H1 (cell line): ENCODE measurements at regions not wholly inside any gene's neighbourhood (a gene's known extent, or its start where the extent isn't known, plus 50 kb on each side); places are given as distances from the start of the nearest gene placed in this dataset.

Experiments
- CTCF ChIA-PET: fragments of 300-600 bp; sonication (Branson Sonifier 250); formaldehyde crosslinking; loops from one replicate; lab custom pipeline; 2021; ENCODE audit not compliant: partially characterized antibody; lab: Charles Lee
- POLR2A ChIA-PET: fragments of 300-600 bp; sonication (Branson Sonifier 250); formaldehyde crosslinking; loops from one replicate; lab custom pipeline; 2021; ENCODE audit warnings: inconsistent platforms; ENCODE audit not compliant: partially characterized antibody; lab: Charles Lee
- DNase-seq, 2 experiments: peaks; one replicate each; pipeline versions ENCODE4 v3.0.0 to v3.0.0-alpha.2; 2010 to 2022; ENCODE audit warnings: low spot score in 2 of 2, low read depth in 1 of 2, mixed read lengths in 1 of 2
- FAIRE-seq: peaks from 2 replicates; lab custom pipeline; 2011; peaks lifted over from hg19 to GRCh38; lab: Jason Lieb, UNC
- H2AFZ ChIP-seq: 2 replicates; pipeline ENCODE4 v1.8.1; 2012; ENCODE audit warnings: low read length, inconsistent platforms
- H2AK5ac ChIP-seq: 2 replicates; pipeline ENCODE4 v1.6.1; 2013; ENCODE audit warnings: low read depth, low read length
- H2BK120ac ChIP-seq: replicated peaks from 2 replicates; pipeline ENCODE3; 2013; ENCODE audit warnings: low read depth, low read length, inconsistent platforms
- H2BK12ac ChIP-seq: 2 replicates; pipeline ENCODE4 v1.6.1; 2013; ENCODE audit warnings: low read depth, low read length
- H2BK15ac ChIP-seq: 2 replicates; pipeline ENCODE4 v1.6.1; 2013; ENCODE audit warnings: low read length
- H2BK20ac ChIP-seq: 2 replicates; pipeline ENCODE4 v1.6.1; 2013; ENCODE audit warnings: low read length
- H2BK5ac ChIP-seq: 2 replicates; pipeline ENCODE4 v1.6.1; 2013; ENCODE audit warnings: low read depth, low read length
- H3K14ac ChIP-seq: 2 replicates; pipeline ENCODE4 v1.6.1; 2013; ENCODE audit warnings: inconsistent platforms; ENCODE audit not compliant: insufficient read length
- H3K18ac ChIP-seq: 2 replicates; pipeline ENCODE4 v1.6.1; 2013; ENCODE audit warnings: low read length; ENCODE audit errors: extremely low read depth
- H3K23ac ChIP-seq: 2 replicates; pipeline ENCODE4 v1.6.1; 2013; ENCODE audit warnings: inconsistent platforms; ENCODE audit not compliant: insufficient read length
- H3K23me2 ChIP-seq: 2 replicates; pipeline ENCODE4 v1.6.1; 2013; ENCODE audit warnings: low read depth, low read length
- H3K27ac ChIP-seq: 2 replicates; pipeline ENCODE4 v1.6.1; 2011; ENCODE audit warnings: low read depth, low read length, inconsistent platforms
- H3K27me3 ChIP-seq, 4 experiments: replicated peaks in 1 of 4; 1 replicate in 1 of 4; 2 replicates in 3 of 4; pipeline versions ENCODE4 v1.6.1 to v1.8.1; 2011 to 2013; ENCODE audit warnings: low read length in 3 of 4, mild to moderate bottlenecking in 3 of 4, inconsistent platforms in 2 of 4, mixed read lengths in 2 of 4, moderate library complexity in 1 of 4; ENCODE audit not compliant: control insufficient read depth in 3 of 4, insufficient read depth in 3 of 4; ENCODE audit errors: extremely low read depth in 1 of 4
- H3K36me3 ChIP-seq, 4 experiments: 2 replicates each; pipeline versions ENCODE4 v1.6.1 to v1.8.1; 2011 to 2013; ENCODE audit warnings: mild to moderate bottlenecking in 4 of 4, low read length in 3 of 4, moderate library complexity in 2 of 4, control low read depth in 1 of 4, inconsistent platforms in 1 of 4; ENCODE audit not compliant: insufficient read depth in 4 of 4, control insufficient read depth in 2 of 4
- H3K4ac ChIP-seq: replicated peaks from 2 replicates; pipeline ENCODE3; 2013; ENCODE audit warnings: low read length, low read depth, mixed read lengths, inconsistent platforms; ENCODE audit not compliant: insufficient read length
- H3K4me1 ChIP-seq, 4 experiments: replicated peaks in 1 of 4; 1 replicate in 1 of 4; 2 replicates in 3 of 4; pipeline versions ENCODE4 v1.6.1 to v1.8.1; 2011 to 2013; ENCODE audit warnings: low read length in 3 of 4, inconsistent platforms in 2 of 4, mixed read lengths in 1 of 4; ENCODE audit not compliant: insufficient read depth in 4 of 4, control insufficient read depth in 3 of 4
- H3K4me2 ChIP-seq, 2 experiments: 2 replicates each; pipeline versions ENCODE4 v1.6.1 to v1.8.1; 2011 to 2013; ENCODE audit warnings: low read depth in 2 of 2, low read length in 2 of 2, control low read depth in 1 of 2, inconsistent platforms in 1 of 2, mild to moderate bottlenecking in 1 of 2; ENCODE audit not compliant: insufficient read depth in 1 of 2
- H3K4me3 ChIP-seq, 4 experiments: fragments of 200-600, 300-600 bp in 1 of 4; sonication (generic), shearing (Covaris generic), sonication (Bioruptor Twin) in 1 of 4; 2 replicates each; pipeline versions ENCODE4 v1.5.1 to v1.8.1; 2011 to 2016; ENCODE audit warnings: low read length in 4 of 4, low read depth in 3 of 4, control low read depth in 2 of 4, inconsistent platforms in 2 of 4, mild to moderate bottlenecking in 2 of 4, mixed read lengths in 1 of 4, moderate library complexity in 1 of 4; ENCODE audit not compliant: insufficient read depth in 2 of 4; ENCODE audit errors: extremely low read depth in 1 of 4
- H3K56ac ChIP-seq: replicated peaks from 2 replicates; pipeline ENCODE3; 2013; ENCODE audit warnings: low read depth, mild to moderate bottlenecking, mixed read lengths, low read length, inconsistent platforms; ENCODE audit not compliant: insufficient read length
- H3K79me1 ChIP-seq: 2 replicates; pipeline ENCODE4 v1.6.1; 2013; ENCODE audit warnings: low read depth, low read length, control low read depth
- H3K79me2 ChIP-seq, 2 experiments: 2 replicates each; pipeline versions ENCODE4 v1.6.1 to v1.8.1; 2012 to 2013; ENCODE audit warnings: low read length in 2 of 2, mild to moderate bottlenecking in 2 of 2, inconsistent platforms in 1 of 2; ENCODE audit not compliant: insufficient read depth in 2 of 2, control insufficient read depth in 1 of 2
- H3K9ac ChIP-seq, 4 experiments: replicated peaks in 1 of 4; 1 replicate in 1 of 4; 2 replicates in 3 of 4; pipeline versions ENCODE4 v1.6.1 to v1.8.1; 2011 to 2013; ENCODE audit warnings: low read depth in 3 of 4, low read length in 3 of 4, control low read depth in 2 of 4, mild to moderate bottlenecking in 2 of 4, moderate library complexity in 2 of 4, inconsistent platforms in 1 of 4; ENCODE audit errors: extremely low read depth in 1 of 4
- H3K9me3 ChIP-seq, 2 experiments: 2 replicates each; pipeline versions ENCODE4 v1.6.1 to v1.8.1; 2012 to 2013; ENCODE audit warnings: mild to moderate bottlenecking in 2 of 2, moderate library complexity in 2 of 2, control low read depth in 1 of 2, inconsistent platforms in 1 of 2, low read depth in 1 of 2, low read length in 1 of 2, mixed read lengths in 1 of 2; ENCODE audit not compliant: insufficient read depth in 2 of 2
- H4K20me1 ChIP-seq, 2 experiments: replicated peaks in 1 of 2; 2 replicates each; pipeline versions ENCODE3 to v1.8.1; 2011 to 2013; ENCODE audit warnings: inconsistent platforms in 2 of 2, low read length in 2 of 2, mild to moderate bottlenecking in 1 of 2; ENCODE audit not compliant: insufficient read depth in 2 of 2, control insufficient read depth in 1 of 2
- H4K5ac ChIP-seq: 2 replicates; pipeline ENCODE4 v1.6.1; 2013; ENCODE audit warnings: low read length, low read depth, mixed read lengths, inconsistent platforms; ENCODE audit not compliant: insufficient read length
- H4K8ac ChIP-seq: 2 replicates; pipeline ENCODE4 v1.8.0; 2013; ENCODE audit warnings: mild to moderate bottlenecking, moderate library complexity, low read length, inconsistent platforms; ENCODE audit not compliant: insufficient read depth; ENCODE audit errors: extremely low read depth
- H4K91ac ChIP-seq: replicated peaks from 2 replicates; pipeline ENCODE3; 2013; ENCODE audit warnings: low read length, mixed read lengths, inconsistent platforms; ENCODE audit not compliant: insufficient read length
- BACH1 ChIP-seq: IDR thresholded peaks from 2 replicates; pipeline ENCODE4 v1.6.1; 2012; ENCODE audit warnings: low read length, improper control_type of control experiment
- CEBPB ChIP-seq: IDR thresholded peaks from 2 replicates; pipeline ENCODE4 v1.6.1; 2012; ENCODE audit warnings: low read depth, low read length
- EP300 ChIP-seq, 2 experiments: IDR thresholded peaks; 1 replicate in 1 of 2; 2 replicates in 1 of 2; pipeline ENCODE4 v1.6.1; 2011 to 2012; ENCODE audit warnings: low read depth in 2 of 2, low read length in 2 of 2, mild to moderate bottlenecking in 2 of 2, borderline replicate concordance in 1 of 2, inconsistent platforms in 1 of 2, moderate library complexity in 1 of 2
- GABPA ChIP-seq: IDR thresholded peaks from 2 replicates; pipeline ENCODE4 v1.6.1; 2011; ENCODE audit warnings: mild to moderate bottlenecking, low read length, moderate library complexity, borderline replicate concordance; ENCODE audit not compliant: insufficient read depth
- HDAC2 ChIP-seq, 2 experiments: fragments of 300-600 bp in 1 of 2; sonication (generic) in 1 of 2; IDR thresholded peaks; 2 replicates each; pipeline ENCODE4 v1.6.1; 2011 to 2012; ENCODE audit warnings: low read depth in 2 of 2, low read length in 2 of 2, mild to moderate bottlenecking in 2 of 2, moderate library complexity in 2 of 2, borderline replicate concordance in 1 of 2, inconsistent platforms in 1 of 2
- KDM4A ChIP-seq: IDR thresholded peaks from one replicate; pipeline ENCODE4 v1.7.1; 2012; ENCODE audit warnings: low read depth, mild to moderate bottlenecking, moderate library complexity, low read length, inconsistent platforms; ENCODE audit not compliant: severe bottlenecking
- NANOG ChIP-seq: IDR thresholded peaks from 2 replicates; pipeline ENCODE4 v1.6.1; 2011; ENCODE audit warnings: low read length, low read depth, mild to moderate bottlenecking, inconsistent platforms; ENCODE audit not compliant: insufficient read depth, poor library complexity, severe bottlenecking
- POLR2AphosphoS5 ChIP-seq: IDR thresholded peaks from 2 replicates; pipeline ENCODE4 v1.6.1; 2011; ENCODE audit warnings: low read depth, low read length
- SIX5 ChIP-seq: IDR thresholded peaks from 2 replicates; pipeline ENCODE4 v1.6.1; 2011; ENCODE audit warnings: mild to moderate bottlenecking, low read depth, low read length
- SRF ChIP-seq: IDR thresholded peaks from 2 replicates; pipeline ENCODE4 v1.6.1; 2011; ENCODE audit warnings: mild to moderate bottlenecking, low read depth, low read length, moderate library complexity
- TCF12 ChIP-seq: IDR thresholded peaks from 2 replicates; pipeline ENCODE4 v1.6.1; 2011; ENCODE audit warnings: low read depth, mild to moderate bottlenecking, low read length
- WGBS, 2 experiments: shearing (Covaris generic) in 1 of 2; methylation state at CpG; one replicate each; pipeline versions ENCODE4 v1.1.6 to v1.1.7; 2013 to 2015; ENCODE audit warnings: low lambda C conversion rate in 2 of 2, mixed read lengths in 2 of 2, inconsistent platforms in 1 of 2, low coverage in 1 of 2, missing lambda C conversion rate in 1 of 2; ENCODE audit not compliant: insufficient replicate concordance in 2 of 2, insufficient coverage in 1 of 2, insufficient read length in 1 of 2; ENCODE audit errors: extremely low coverage in 1 of 2, missing lambda C conversion rate in 1 of 2; 5-methylcytosine and 5-hydroxymethylcytosine counted together

- no peak overlapping the region for H4K8ac ChIP-seq
- no peak overlapping the region for H3K9ac ChIP-seq
- H3K9me3 ChIP-seq = no peaks in the 10 kb centered on the region
- no peak for FAIRE-seq
- H3K27me3 ChIP-seq = no peaks in the 10 kb centered on the region
- H3K23ac ChIP-seq = no peak overlapping the region
- no peaks in the 10 kb centered on the region for H3K79me1 ChIP-seq
- H4K5ac ChIP-seq = no peak overlapping the region
- H3K4me1 ChIP-seq = no peaks in the 10 kb centered on the region
- H3K4ac ChIP-seq = no peak overlapping the region
- no peak overlapping the region for H3K4me3 ChIP-seq
- WGBS, 2 experiments = 84% methylated on average over 4 of the region's 4 CpGs; no CpG with 5 or more reads in 1 of the 2 experiments
- no peak overlapping the region for H3K14ac ChIP-seq
- no peak overlapping the region for H2AK5ac ChIP-seq
- no peak overlapping the region for H2BK15ac ChIP-seq
- peak overlapping the region; percentile 60; the same call in 1 of the 2 replicates for H2AFZ ChIP-seq
- no peaks in the 10 kb centered on the region for H3K79me2 ChIP-seq
- no peak overlapping the region for H2BK12ac ChIP-seq
- H2BK120ac ChIP-seq = no peak overlapping the region
- H3K56ac ChIP-seq = no peak overlapping the region
- H3K23me2 ChIP-seq = no peaks in the 10 kb centered on the region
- H3K4me2 ChIP-seq = no peak overlapping the region
- no peak overlapping the region for H3K27ac ChIP-seq
- TF ChIP-seq CEBPB = no peak
- TF ChIP-seq SIX5 = no peak
- TF ChIP-seq EP300 (IDR thresholded peaks at IDR 0.05; ENCODE audit: borderline replicate concordance in 1 of 2, low read depth in 2 of 2, low read length in 2 of 2) = no peak
- no peak for TF ChIP-seq POLR2AphosphoS5
- no peak for TF ChIP-seq NANOG
- TF ChIP-seq TCF12 = no peak
- TF ChIP-seq GABPA = no peak
- TF ChIP-seq HDAC2 (IDR thresholded peaks at IDR 0.05; ENCODE audit: borderline replicate concordance in 1 of 2, low read depth in 2 of 2, low read length in 2 of 2) = no peak
- no peak for TF ChIP-seq BACH1
- TF ChIP-seq KDM4A = no peak
- TF ChIP-seq SRF = no peak
- CTCF ChIA-PET = interaction anchor here (0.8 to 1.2 kb wide), 3 partner anchors 57 to 239 kb away, joined by 3 read pairs; no protein-coding TSS in a partner anchor
- no peak overlapping the region for H3K18ac ChIP-seq
- H2BK5ac ChIP-seq = no peak overlapping the region
- DNase-seq = no peak
- POLR2A ChIA-PET = no interaction called here
- H4K91ac ChIP-seq = no peak overlapping the region
- no peaks in the 10 kb centered on the region for H3K36me3 ChIP-seq
- H4K20me1 ChIP-seq = no peaks in the 10 kb centered on the region
- no peak overlapping the region for H2BK20ac ChIP-seq
Observed at GRCh38 chr5:159725475-159725874, 190.8 kb upstream of the ADRA1B start.
